ENCODE measurements at regions not wholly inside any gene's neighbourhood (a gene's known extent, or its start where the extent isn't known, plus 50 kb on each side); places are given as distances from the start of the nearest gene placed in this dataset.

- no peak for TF ChIP-seq CHD7 (IDR thresholded peaks at IDR 0.05; ENCODE audit: insufficient replicate concordance, low read length)
Observed at GRCh38 chr1:222242492-222242891, 305.4 kb downstream of the HHIPL2 start (continued).

Data from H1 (cell line).